Calu3 (cell line): ENCODE measurements at regions not wholly inside any gene's neighbourhood (a gene's known extent, or its start where the extent isn't known, plus 50 kb on each side); places are given as distances from the start of the nearest gene placed in this dataset.
A peak's percentile ranks its signal among the peaks of the same experiment; 100 is the strongest.

Experiments used
- BruUV-seq: library from RNA; stranded (reverse); fragments of 400-500 nt; replicated peaks from 2 replicates; lab custom pipeline; 2021; lab: Mats Ljungman, UMichigan
- CTCF ChIA-PET: fragments of 300-600 bp; sonication (Branson Sonifier 250); formaldehyde crosslinking; loops from one replicate; lab custom pipeline; 2022; ENCODE audit warnings: antibody characterized with exemption; lab: Charles Lee
- DNase-seq: peaks from one replicate; pipeline ENCODE4 v3.0.0; 2022
- H3K27ac Mint-ChIP-seq: one replicate; pipeline ENCODE4 v1.8.0; 2022; ENCODE audit warnings: mixed read lengths; ENCODE audit not compliant: unreplicated experiment
- H3K27me3 Mint-ChIP-seq: one replicate; pipeline ENCODE4 v1.8.0; 2022; ENCODE audit warnings: mixed read lengths; ENCODE audit not compliant: unreplicated experiment
- H3K36me3 Mint-ChIP-seq: one replicate; pipeline ENCODE4 v1.8.0; 2022; ENCODE audit warnings: mild to moderate bottlenecking, moderate library complexity, mixed read lengths; ENCODE audit not compliant: insufficient read depth, unreplicated experiment
- H3K4me1 Mint-ChIP-seq: one replicate; pipeline ENCODE4 v1.8.0; 2022; ENCODE audit warnings: mild to moderate bottlenecking, low read depth, mixed read lengths; ENCODE audit not compliant: unreplicated experiment
- H3K4me3 Mint-ChIP-seq: one replicate; pipeline ENCODE4 v1.8.0; 2022; ENCODE audit warnings: mild to moderate bottlenecking, low read depth, moderate library complexity, mixed read lengths; ENCODE audit not compliant: unreplicated experiment
- H3K9me3 Mint-ChIP-seq: one replicate; pipeline ENCODE4 v1.8.0; 2022; ENCODE audit warnings: low read depth, mixed read lengths; ENCODE audit not compliant: unreplicated experiment
- CTCF ChIP-seq: fragments of 200-600 bp; IDR thresholded peaks from one replicate; pipeline ENCODE4 v1.8.0; 2022; ENCODE audit warnings: antibody characterized with exemption; ENCODE audit not compliant: unreplicated experiment
- intact Hi-C: fragments of 100-400 bp; cut with micrococcal nuclease; formaldehyde crosslinking; loops from one replicate; pipeline ENCODE4 v1.10.0; 2022; ENCODE audit not compliant: unreplicated experiment

GRCh38 chr3:80994767-80995166, 766.7 kb downstream of the GBE1 start:
- no peak for DNase-seq
- no peaks in the 10 kb centered on the region for H3K36me3 Mint-ChIP-seq
- no peak for TF ChIP-seq CTCF
- CTCF ChIA-PET: no interaction called here
- no TSS peak for BruUV-seq
- peaks cover 13% of the 10 kb centered on the region for H3K4me1 Mint-ChIP-seq
- no peak overlapping the region for H3K27ac Mint-ChIP-seq
- H3K9me3 Mint-ChIP-seq: peaks cover 4% of the 10 kb centered on the region
- no peaks in the 10 kb centered on the region for H3K27me3 Mint-ChIP-seq
- no peak overlapping the region for H3K4me3 Mint-ChIP-seq
- intact Hi-C loops: no loop called here

GRCh38 chr3:80994085-80994665, 767.3 kb downstream of the GBE1 start:
- H3K27me3 Mint-ChIP-seq: no peaks in the 10 kb centered on the region
- no peak for TF ChIP-seq CTCF
- intact Hi-C loops: no loop called here
- H3K4me3 Mint-ChIP-seq: no peak overlapping the region
- CTCF ChIA-PET: interaction anchor here (0.5 kb wide), 1 partner anchor 1573 kb away, joined by 3 read pairs; no protein-coding TSS in a partner anchor
- peaks cover 13% of the 10 kb centered on the region for H3K4me1 Mint-ChIP-seq
- H3K9me3 Mint-ChIP-seq: peaks cover 4% of the 10 kb centered on the region
- no peak for DNase-seq
- no peaks in the 10 kb centered on the region for H3K36me3 Mint-ChIP-seq
- peak overlapping the region; percentile 17 for H3K27ac Mint-ChIP-seq
- no TSS peak for BruUV-seq

GRCh38 chr3:80993241-80993945, 768.1 kb downstream of the GBE1 start:
- BruUV-seq: no TSS peak
- Mint-ChIP-seq H3K36me3 (no peaks in the 10 kb centered on the region), H3K27ac (peak overlapping the region; percentile 17), H3K4me1 (peaks cover 13% of the 10 kb centered on the region), H3K4me3 (no peak overlapping the region), H3K27me3 (no peaks in the 10 kb centered on the region), H3K9me3 (peaks cover 4% of the 10 kb centered on the region)
- DNase-seq: peak; percentile 8
- TF ChIP-seq CTCF: no peak
- CTCF ChIA-PET: interaction anchor here (0.5 kb wide), 1 partner anchor 1572 kb away, joined by 3 read pairs; no protein-coding TSS in a partner anchor
- intact Hi-C loops: no loop called here

- Mint-ChIP-seq H3K27me3 (no peaks in the 10 kb centered on the region), H3K9me3 (peaks cover 6% of the 10 kb centered on the region), H3K27ac (no peak overlapping the region), H3K4me3 (no peak overlapping the region), H3K4me1 (no peaks in the 10 kb centered on the region), H3K36me3 (no peaks in the 10 kb centered on the region)
- no peak for DNase-seq
- CTCF ChIA-PET: no interaction called here
- no TSS peak for BruUV-seq
- no peak for TF ChIP-seq CTCF
- intact Hi-C loops: no loop called here
Measured at GRCh38 chr3:80983753-80984152, 777.7 kb downstream of the GBE1 start.
